Body of pancreas (tissue), 4 donors: ENCODE measurements at regions not wholly inside any gene's neighbourhood (a gene's known extent, or its start where the extent isn't known, plus 50 kb on each side); places are given as distances from the start of the nearest gene placed in this dataset.

Experiments used
- CTCF ChIP-seq, 7 experiments: fragments of 450-650 bp in 4 of 7; fragments of 200-600 bp in 3 of 7; sonication (generic) in 3 of 7; IDR thresholded peaks; one replicate each; pipeline ENCODE4 v1.5.1; 2016 to 2019; ENCODE audit warnings: antibody characterized with exemption in 7 of 7
- POLR2A ChIP-seq, 3 donors: fragments of 450-650 bp; IDR thresholded peaks; one replicate each; pipeline ENCODE4 v1.6.1; 2016; ENCODE audit warnings: antibody characterized with exemption in 3 of 3, mild to moderate bottlenecking in 2 of 3

GRCh38 chr10:78419481-78420265 lies 386.0 kb downstream of the RPS24 start:
- TF ChIP-seq CTCF (IDR thresholded peaks at IDR 0.05) = no peak
- TF ChIP-seq POLR2A (IDR thresholded peaks at IDR 0.05) = no peak
